GM23338 (cell line): ENCODE measurements at regions not wholly inside any gene's neighbourhood (a gene's known extent, or its start where the extent isn't known, plus 50 kb on each side); places are given as distances from the start of the nearest gene placed in this dataset.

Experiments used
- CREB1 ChIP-seq: fragments of 250-450 bp; sonication (Bioruptor Pico); IDR thresholded peaks from 2 replicates; pipeline ENCODE4 v1.5.0; 2020; ENCODE audit warnings: low read depth, mild to moderate bottlenecking, moderate library complexity
- CTCF ChIP-seq, 2 experiments: fragments of 200-600 bp in 1 of 2; sonication (generic) in 1 of 2; conservative IDR thresholded peaks; 2 replicates each; pipeline versions ENCODE4 v1.5.1 to v1.6.1; 2016 to 2017; ENCODE audit warnings: antibody characterized with exemption in 2 of 2, low read depth in 2 of 2, mild to moderate bottlenecking in 2 of 2, moderate library complexity in 1 of 2
- EZH2 ChIP-seq: fragments of 200-600 bp; sonication (generic); IDR thresholded peaks from one replicate; pipeline ENCODE4 v1.8.0; 2017; ENCODE audit warnings: antibody characterized with exemption, mild to moderate bottlenecking, low read depth; ENCODE audit not compliant: unreplicated experiment
- EZH2phosphoT487 ChIP-seq: fragments of 200-600 bp; sonication (generic); IDR thresholded peaks from one replicate; pipeline ENCODE4 v1.8.1; 2018; ENCODE audit warnings: antibody characterized with exemption; ENCODE audit not compliant: unreplicated experiment
- JUNB ChIP-seq: IDR thresholded peaks from one replicate; pipeline ENCODE4 v1.6.1; 2016; ENCODE audit warnings: antibody characterized with exemption; ENCODE audit not compliant: unreplicated experiment
- NANOG ChIP-seq: IDR thresholded peaks from 2 replicates; pipeline ENCODE4 v1.6.1; 2016; ENCODE audit warnings: antibody characterized with exemption, borderline replicate concordance
- POLR2AphosphoS5 ChIP-seq: IDR thresholded peaks from 2 replicates; pipeline ENCODE4 v1.6.1; 2016; ENCODE audit warnings: antibody characterized with exemption, low read depth
- STAT1 ChIP-seq: IDR thresholded peaks from one replicate; pipeline ENCODE4 v1.6.1; 2016; ENCODE audit warnings: antibody characterized with exemption; ENCODE audit not compliant: unreplicated experiment
- ZNF114 ChIP-seq: fragments of 250-450 bp; sonication (Bioruptor Pico); IDR thresholded peaks from 2 replicates; pipeline ENCODE4 v1.5.0; 2020; ENCODE audit warnings: mild to moderate bottlenecking, moderate library complexity
- ZNF331 ChIP-seq: fragments of 250-450 bp; sonication (Bioruptor Pico); IDR thresholded peaks from 2 replicates; pipeline ENCODE4 v1.5.0; 2020; ENCODE audit warnings: low read depth, mild to moderate bottlenecking, moderate library complexity
- ZNF462 ChIP-seq: fragments of 250-450 bp; sonication (Bioruptor Pico); IDR thresholded peaks from 2 replicates; pipeline ENCODE4 v1.5.0; 2020; ENCODE audit warnings: mild to moderate bottlenecking, moderate library complexity
- TF ChIP-seq, protein P1 (sequence below): IDR thresholded peaks from one replicate; pipeline ENCODE4 v1.6.1; 2018; ENCODE audit warnings: antibody characterized with exemption; ENCODE audit not compliant: unreplicated experiment
- TF ChIP-seq, protein P2 (sequence below): IDR thresholded peaks from 2 replicates; pipeline ENCODE4 v1.6.1; 2016; ENCODE audit warnings: antibody characterized with exemption

- TF ChIP-seq CTCF (conservative IDR thresholded peaks at IDR 0.05; ENCODE audit: low read depth in 2 of 2), result no peak
- TF ChIP-seq, protein P1, sequence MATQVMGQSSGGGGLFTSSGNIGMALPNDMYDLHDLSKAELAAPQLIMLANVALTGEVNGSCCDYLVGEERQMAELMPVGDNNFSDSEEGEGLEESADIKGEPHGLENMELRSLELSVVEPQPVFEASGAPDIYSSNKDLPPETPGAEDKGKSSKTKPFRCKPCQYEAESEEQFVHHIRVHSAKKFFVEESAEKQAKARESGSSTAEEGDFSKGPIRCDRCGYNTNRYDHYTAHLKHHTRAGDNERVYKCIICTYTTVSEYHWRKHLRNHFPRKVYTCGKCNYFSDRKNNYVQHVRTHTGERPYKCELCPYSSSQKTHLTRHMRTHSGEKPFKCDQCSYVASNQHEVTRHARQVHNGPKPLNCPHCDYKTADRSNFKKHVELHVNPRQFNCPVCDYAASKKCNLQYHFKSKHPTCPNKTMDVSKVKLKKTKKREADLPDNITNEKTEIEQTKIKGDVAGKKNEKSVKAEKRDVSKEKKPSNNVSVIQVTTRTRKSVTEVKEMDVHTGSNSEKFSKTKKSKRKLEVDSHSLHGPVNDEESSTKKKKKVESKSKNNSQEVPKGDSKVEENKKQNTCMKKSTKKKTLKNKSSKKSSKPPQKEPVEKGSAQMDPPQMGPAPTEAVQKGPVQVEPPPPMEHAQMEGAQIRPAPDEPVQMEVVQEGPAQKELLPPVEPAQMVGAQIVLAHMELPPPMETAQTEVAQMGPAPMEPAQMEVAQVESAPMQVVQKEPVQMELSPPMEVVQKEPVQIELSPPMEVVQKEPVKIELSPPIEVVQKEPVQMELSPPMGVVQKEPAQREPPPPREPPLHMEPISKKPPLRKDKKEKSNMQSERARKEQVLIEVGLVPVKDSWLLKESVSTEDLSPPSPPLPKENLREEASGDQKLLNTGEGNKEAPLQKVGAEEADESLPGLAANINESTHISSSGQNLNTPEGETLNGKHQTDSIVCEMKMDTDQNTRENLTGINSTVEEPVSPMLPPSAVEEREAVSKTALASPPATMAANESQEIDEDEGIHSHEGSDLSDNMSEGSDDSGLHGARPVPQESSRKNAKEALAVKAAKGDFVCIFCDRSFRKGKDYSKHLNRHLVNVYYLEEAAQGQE, result no peak
- no peak for TF ChIP-seq ZNF331 (CRISPR knock-in tag)
- no peak for TF ChIP-seq CREB1 (CRISPR knock-in tag)
- no peak for TF ChIP-seq EZH2phosphoT487
- no peak for TF ChIP-seq POLR2AphosphoS5
- TF ChIP-seq EZH2, result no peak
- no peak for TF ChIP-seq JUNB
- TF ChIP-seq, protein P2, sequence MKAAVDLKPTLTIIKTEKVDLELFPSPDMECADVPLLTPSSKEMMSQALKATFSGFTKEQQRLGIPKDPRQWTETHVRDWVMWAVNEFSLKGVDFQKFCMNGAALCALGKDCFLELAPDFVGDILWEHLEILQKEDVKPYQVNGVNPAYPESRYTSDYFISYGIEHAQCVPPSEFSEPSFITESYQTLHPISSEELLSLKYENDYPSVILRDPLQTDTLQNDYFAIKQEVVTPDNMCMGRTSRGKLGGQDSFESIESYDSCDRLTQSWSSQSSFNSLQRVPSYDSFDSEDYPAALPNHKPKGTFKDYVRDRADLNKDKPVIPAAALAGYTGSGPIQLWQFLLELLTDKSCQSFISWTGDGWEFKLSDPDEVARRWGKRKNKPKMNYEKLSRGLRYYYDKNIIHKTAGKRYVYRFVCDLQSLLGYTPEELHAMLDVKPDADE, result no peak
- no peak for TF ChIP-seq STAT1
- no peak for TF ChIP-seq NANOG
- TF ChIP-seq ZNF114 (CRISPR knock-in tag), result no peak
- no peak for TF ChIP-seq ZNF462 (CRISPR knock-in tag)
These were observed 171.6 kb downstream of the ANAPC1 start for GRCh38 chr2:111712361-111712760.
